Vagina (tissue), 2 donors: ENCODE measurements at regions not wholly inside any gene's neighbourhood (a gene's known extent, or its start where the extent isn't known, plus 50 kb on each side); places are given as distances from the start of the nearest gene placed in this dataset.

Experiments used
- POLR2A ChIP-seq, 2 donors: fragments of 450-650 bp; IDR thresholded peaks; one replicate each; pipeline ENCODE4 v1.6.1; 2017; ENCODE audit warnings: antibody characterized with exemption in 2 of 2, mild to moderate bottlenecking in 2 of 2, moderate library complexity in 2 of 2
- TF ChIP-seq, protein P1 (sequence below), 3 experiments: fragments of 450-650 bp in 2 of 3; fragments of 200-600 bp in 1 of 3; sonication (generic) in 1 of 3; IDR thresholded peaks; one replicate each; pipeline ENCODE4 v1.5.1; 2017 to 2019; ENCODE audit warnings: antibody characterized with exemption in 3 of 3, mild to moderate bottlenecking in 2 of 3, moderate library complexity in 2 of 3

GRCh38 chr22:48144318-48144717, 1381.9 kb downstream of the TBC1D22A start:
- TF ChIP-seq, protein P1, sequence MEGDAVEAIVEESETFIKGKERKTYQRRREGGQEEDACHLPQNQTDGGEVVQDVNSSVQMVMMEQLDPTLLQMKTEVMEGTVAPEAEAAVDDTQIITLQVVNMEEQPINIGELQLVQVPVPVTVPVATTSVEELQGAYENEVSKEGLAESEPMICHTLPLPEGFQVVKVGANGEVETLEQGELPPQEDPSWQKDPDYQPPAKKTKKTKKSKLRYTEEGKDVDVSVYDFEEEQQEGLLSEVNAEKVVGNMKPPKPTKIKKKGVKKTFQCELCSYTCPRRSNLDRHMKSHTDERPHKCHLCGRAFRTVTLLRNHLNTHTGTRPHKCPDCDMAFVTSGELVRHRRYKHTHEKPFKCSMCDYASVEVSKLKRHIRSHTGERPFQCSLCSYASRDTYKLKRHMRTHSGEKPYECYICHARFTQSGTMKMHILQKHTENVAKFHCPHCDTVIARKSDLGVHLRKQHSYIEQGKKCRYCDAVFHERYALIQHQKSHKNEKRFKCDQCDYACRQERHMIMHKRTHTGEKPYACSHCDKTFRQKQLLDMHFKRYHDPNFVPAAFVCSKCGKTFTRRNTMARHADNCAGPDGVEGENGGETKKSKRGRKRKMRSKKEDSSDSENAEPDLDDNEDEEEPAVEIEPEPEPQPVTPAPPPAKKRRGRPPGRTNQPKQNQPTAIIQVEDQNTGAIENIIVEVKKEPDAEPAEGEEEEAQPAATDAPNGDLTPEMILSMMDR (IDR thresholded peaks at IDR 0.05) = no peak
- no peak for TF ChIP-seq POLR2A (IDR thresholded peaks at IDR 0.05)
